Inferior parietal cortex (tissue), 1 donor: ENCODE measurements at regions not wholly inside any gene's neighbourhood (a gene's known extent, or its start where the extent isn't known, plus 50 kb on each side); places are given as distances from the start of the nearest gene placed in this dataset.
"Not testable (repeated sequence)": the region's sequence is repeated elsewhere in the genome, so short reads cannot be mapped to it uniquely, and the experiment has no call there.

Experiments used
- DNase-seq: peaks from one replicate; pipeline ENCODE4 v3.0.0-alpha.2; 2016; ENCODE audit errors: extremely low spot score

DNA sequence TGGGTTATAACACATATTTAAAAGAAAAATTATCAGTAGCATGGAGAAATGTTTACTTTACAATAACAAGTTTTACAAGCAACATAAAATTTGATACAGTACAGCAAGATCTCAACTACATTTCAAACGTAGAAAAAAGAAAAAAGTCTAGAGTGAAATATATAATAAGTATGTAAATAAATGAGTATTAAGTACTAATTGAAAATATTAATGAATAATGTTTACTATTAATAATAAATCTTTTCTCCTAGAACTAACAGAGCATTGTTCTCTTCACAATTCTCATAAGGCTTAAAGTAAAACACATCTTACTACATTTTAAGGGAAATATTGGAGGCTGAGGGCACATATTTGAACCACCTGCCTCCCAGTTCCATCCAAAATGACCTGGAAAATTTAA, 72.1 kb downstream of the TMEM212 start:
- DNase-seq, result no peak

DNA sequence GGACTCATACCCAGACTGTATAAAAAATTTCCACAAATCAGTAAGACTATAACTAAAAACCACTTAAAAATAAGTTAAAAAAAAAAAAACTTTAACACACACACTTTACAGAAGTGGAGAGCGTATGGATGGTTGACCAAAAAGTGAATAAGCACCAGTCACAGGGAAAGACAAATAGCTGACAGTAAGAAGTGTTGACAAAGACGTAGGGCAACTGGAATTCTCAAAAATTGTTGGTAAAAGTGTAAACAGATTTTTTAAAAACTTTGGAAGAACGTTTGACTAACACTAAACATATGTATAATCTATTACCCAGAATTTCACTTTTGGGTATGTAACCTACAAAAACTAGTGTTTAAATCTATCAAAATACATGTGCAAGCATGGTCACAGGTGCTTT, 73.7 kb downstream of the TMEM212 start:
- no peak for DNase-seq

DNA sequence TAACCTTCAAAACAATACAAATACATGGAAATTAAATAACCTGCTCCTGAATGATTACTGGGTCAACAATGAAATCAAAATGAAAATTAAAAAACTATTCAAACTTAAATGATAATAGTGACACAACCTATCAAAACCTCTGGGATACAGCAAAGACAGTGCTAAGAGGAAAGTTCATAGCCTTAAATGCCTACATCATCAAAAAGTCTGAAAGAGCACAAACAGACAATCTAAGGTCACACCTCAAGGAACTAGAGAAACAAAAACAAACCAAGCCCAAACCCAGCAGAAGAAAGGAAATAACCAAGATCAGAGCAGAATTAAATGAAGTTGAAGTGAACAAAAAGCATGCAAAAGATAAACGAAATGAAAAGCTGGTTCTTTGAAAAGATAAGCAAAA, 79.5 kb downstream of the TMEM212 start:
- DNase-seq, result not testable (repeated sequence)

DNA sequence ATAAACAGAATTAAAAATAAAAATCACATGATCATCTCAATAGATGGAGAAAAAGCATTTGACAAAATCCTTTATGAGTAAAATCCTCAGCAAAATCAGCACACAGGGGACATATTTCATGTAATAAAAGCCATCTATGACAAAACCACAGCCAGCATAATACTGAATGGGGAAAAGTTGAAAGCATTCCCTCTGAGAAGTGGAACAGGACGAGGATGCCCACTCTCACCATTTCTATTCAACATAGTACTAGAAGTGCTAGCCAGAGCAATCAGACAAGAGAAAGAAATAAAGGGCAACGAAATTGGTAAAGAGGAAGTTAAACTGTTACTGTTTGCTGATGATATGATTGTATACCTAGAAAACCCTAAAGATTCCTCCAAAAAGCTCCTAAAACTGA, 80.5 kb downstream of the TMEM212 start:
- DNase-seq, result not testable (repeated sequence)

DNA sequence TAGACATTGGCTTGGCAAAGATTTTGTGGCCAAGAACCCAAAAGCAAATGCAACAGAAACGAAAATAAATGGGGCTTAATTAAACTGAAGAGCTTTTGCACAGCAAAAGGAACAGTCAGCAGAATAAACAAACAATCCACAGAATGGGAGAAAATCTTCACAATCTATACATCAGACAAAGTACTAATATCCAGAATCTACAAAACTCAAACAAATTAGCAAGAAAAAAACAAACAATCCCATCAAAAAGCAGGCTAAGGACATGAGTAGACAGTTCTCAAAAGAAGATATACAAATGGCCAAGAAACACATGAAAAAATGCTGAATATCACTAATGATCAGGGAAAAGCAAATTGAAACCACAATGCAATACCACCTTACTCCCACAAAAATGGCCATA, 81.7 kb downstream of the TMEM212 start:
- not testable (repeated sequence) for DNase-seq

DNA sequence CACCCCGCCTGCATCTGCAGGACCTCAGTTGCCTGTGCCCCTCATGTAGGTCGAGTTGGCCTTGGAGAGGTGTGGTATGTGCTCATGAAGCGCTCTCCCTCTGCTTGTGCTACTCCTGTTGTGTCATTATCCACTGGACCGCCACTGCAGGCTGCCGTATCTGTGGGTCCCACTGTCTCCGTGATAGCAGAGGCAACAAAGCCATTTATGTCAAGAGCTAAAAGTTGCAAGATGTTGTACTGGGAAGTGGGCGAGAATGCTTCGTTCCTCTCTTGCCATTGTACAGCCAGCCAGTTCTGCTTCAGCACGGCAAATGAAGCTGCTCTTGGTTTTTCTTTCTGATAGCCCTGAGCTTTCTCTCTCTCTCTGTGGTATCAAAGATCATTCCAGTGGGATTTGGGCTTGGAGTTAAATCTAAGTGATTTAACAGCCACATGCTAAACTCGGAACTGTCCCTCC, 89.0 kb downstream of the TMEM212 start:
- DNase-seq, result no peak

DNA sequence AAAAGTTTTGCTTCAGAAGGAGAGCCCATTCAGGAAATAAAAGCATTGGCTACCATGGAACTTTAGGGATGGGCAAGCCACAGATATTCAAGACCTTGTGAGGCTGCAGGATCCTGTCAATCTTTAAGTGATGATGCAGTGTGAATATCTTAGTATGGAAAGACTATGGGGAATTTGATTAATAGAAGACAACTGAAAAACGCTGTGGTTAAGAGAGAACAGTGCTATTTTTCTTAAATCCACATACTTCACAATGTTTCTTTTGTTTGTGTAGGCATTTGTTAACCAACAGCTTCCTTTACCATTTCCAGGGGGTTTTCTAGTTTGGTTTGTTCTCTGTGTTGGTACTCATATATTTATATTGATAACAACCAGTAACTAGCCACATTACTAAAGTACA, 90.3 kb downstream of the TMEM212 start:
- no peak for DNase-seq

DNA sequence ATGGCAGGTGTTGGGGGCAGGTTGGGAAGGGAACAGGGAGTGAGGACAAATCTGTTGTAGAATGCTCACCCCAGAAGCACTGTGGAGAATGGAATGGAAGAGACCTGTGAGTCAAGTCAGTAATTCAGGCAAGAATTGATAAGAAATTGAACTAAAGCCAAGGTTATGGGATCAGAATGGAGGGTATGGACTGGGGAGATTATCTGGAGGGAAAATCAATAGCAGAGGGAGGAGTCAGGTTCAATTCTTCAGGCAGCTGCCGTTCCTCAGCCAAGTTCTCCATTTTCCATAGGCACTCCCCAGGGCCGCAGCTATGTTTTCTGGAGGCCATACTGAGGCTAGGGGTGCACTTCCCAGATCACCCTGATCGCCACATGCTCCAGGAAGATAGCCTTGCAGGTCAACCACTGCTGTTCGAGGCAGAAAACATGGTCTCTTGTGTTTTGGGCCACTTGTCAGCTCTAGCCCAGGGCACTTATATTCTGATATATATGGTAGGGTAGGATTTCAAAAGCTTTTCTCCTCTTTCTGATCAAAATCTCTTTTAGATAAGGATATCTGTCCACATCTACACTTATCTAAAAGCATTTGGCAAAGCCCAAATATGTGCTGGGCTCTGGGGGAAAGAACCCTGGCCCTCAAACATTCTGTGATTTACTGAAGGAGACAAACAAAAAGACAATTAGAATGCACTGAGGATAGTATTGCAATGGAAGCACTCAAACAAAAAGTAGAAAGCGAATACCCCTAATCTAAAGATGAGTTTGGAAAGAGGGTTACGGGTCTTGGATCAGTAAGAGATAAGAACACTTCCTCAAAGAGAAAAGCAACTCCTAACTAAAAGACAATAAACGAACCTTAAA, 92.3 kb downstream of the TMEM212 start:
- DNase-seq, result no peak

DNA sequence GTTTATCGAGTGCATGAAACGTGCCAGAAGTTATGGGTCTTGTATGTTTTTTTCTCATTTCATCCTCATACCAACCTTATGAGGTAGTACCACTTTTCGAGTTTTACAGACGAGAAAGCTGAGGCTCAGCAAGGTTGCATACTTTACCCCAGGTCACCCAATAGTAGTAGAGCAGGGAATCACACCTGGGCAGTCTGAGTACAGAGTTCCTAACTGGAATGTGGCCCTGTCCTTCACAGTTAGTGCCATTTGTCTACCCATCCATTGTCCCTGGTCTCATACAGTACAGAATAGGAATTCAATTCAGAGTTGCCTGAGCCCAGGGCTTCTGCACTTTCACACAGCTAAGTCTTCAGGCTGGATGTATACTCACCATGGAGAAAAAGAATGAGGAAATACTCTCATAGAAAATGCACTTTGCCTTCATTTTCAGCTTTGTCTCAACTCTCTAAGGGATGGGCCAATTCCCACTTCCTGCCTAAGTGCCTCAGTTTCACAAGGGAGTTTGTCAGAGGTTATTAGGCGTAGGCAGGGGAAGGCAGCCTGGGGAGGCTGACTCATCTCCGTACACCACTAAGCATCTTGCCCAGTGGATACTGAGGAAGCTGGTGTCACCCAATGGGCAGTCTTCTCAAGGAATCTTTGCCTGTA, 93.2 kb downstream of the TMEM212 start:
- no peak for DNase-seq

DNA sequence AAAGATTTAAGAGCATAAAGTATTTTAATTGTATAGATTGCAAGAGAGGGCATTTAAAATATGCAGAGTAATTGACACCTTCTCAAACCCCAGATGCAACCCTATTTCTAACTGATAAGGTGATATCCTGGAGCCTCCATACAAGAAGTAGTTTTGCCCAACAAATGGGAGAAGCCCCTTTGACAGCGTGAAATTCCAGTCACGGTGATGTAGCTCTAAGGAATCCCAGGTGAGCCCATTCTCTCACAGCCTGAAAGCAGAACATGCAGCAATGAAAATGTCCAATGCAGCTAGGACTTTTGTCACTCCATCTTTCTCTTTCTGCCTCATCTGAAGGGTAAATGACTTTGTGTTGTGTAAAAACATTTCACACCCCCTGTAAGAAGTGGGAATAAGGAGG, 96.4 kb downstream of the TMEM212 start:
- DNase-seq, result no peak

DNA sequence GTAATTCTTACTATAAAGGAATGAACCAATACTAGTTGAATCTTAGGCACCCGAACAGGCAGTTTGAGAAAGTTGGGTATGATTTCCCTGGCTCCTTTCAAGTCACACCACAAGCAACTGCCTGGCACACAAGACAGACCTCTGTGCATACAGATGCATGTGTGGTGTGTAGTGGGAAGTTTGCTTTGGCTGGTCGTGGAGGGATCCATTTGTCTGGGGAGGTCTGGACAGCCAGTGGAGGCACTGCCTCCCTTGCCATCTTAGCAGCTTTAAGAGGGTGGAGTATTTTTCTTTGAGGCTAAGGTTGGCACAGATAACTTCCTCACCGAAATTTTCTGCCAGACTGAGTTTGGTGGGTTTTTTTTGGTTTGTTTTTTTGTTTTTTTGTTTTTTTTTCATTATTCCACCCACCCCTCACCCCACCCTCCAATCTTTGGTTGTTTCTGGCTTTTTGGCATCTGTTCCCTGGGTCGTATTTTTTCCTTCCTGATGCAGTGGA, 97.1 kb downstream of the TMEM212 start:
- DNase-seq, result no peak

DNA sequence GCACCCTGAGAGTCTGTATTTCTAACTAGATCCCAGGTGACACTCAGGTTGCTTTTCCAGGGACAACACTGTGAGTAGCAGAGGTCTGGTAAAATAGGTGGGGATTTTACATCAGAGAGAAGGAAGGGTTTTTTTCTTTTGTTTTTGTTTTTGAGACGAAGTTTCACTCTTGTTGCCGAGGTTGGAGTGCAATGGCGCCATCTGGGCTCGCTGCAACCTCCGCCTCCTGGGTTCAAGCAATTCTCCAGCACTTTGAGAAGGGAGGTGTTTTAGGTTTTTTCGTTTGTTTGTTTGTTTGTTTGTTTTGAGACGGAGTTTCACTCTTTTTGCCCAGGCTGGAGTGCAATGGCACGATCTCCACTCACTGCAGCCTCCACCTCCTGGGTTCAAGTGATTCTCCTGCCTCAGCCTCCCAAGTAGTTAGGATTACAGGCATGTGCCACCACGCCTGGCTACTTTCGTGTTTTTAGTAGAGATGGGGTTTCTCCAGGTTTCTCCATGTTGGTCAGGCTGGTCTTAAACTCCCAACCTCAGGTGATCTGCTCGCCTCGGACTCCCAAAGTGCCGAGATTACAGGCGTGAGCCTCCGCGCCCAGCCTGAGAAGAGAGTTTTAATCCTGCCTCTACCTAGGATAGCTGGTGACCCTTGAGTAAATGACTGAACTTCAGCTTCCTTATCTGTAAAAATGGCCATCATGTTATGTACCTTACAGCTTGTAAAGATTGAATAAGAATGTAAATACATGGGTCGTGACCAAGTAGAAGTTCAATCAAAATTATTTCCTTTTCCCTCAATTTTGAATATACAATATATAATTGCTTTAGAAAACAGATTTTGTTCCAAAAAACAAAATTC, 95.9 kb upstream of the FNDC3B start:
- no peak for DNase-seq

DNA sequence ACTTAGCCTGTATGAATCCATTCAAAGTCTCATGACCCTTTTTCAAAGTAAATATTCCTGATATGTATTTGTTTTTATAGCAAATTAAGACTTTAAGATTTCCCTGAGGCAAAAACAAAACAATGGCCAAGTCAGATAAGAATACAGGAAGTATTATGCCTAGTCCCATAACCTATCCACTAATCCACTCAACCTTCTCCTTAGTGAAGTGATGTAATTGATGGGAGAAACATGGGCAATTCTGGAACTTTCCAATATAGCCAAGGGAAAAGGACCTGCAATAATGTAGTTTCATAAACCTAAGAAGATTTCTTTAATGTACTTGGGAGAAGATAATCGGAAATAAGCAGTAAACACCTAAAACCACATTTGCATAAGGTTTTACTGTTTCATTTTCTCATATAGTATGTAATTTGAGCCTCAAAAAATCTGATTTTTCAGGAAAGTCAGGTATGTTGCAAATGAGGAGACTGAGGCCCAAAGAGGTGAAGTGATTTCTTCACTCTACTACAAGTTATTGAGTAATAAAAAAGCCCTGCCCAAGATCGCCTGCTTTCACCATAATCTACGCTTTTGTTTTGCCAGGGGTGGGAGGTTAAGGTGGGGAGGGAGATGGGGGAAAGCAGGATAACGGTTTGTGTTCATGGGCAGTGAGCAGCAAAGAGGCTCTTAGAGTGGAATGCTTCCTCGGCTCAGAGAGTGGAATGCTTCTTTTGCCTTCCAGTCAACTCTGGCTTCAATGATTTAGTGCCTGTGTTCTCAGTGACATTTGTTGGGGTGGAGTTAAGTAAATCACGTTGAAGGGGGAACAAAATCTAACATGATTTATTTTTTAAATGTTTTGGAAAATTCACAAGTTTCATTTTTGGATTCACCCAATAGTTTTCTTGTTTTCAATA, 95.0 kb upstream of the FNDC3B start:
- no peak for DNase-seq

DNA sequence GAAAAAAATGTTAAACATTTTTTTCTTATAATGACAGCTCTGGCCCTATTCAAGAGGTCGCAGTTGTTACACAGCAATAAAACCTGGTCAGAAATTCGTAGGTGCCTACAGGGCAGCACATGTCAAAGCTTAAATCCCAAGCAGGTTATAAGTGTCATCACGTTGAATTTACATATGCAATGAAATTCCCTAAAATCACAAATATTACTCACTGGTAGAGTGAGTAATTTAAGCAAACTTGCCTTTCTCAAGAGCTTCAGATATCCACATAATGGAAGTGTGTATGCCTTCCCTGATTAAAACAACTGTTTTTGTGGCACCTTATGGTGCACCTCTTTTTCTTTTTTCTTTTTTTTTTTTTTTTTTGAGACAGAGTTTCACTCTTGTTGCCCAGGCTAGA, 90.7 kb upstream of the FNDC3B start:
- no peak for DNase-seq

DNA sequence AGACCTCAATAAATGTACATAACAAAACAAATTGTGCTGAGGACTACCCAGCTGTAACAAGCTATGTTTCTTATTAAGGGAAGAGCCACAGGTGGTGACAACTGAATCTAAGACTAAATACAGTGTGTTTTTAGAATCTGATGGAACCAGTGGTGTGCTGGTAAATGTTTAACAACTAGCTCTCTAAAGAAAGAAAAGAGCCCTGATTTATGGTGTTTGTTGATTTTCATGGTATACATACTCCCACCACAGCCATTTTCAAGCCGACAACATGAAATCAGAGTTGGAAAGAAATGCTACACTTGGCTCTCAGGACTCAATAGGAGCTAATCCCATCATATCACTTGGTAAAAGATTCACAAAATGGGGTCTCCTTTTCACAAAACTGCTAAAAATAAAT, 89.8 kb upstream of the FNDC3B start:
- no peak for DNase-seq

DNA sequence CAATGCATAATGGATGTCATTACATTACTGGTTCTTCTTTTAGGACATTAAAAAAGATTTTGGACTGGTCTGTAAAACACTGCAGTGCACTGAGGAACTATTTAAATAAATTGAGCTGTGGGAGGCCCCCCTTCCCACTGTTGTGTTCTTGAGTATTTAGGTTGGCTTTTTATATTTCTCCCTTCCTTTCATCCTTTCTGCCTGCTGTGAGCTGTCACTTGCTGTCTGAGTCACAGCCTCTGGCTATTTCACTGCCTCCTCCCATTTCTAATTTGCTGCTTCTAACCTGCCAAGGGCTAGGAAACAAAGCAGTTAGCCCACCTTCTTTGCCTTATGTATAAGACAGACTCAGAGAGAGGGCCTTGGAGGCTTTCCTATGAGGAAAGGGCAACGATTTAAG, 89.0 kb upstream of the FNDC3B start:
- DNase-seq, result no peak

DNA sequence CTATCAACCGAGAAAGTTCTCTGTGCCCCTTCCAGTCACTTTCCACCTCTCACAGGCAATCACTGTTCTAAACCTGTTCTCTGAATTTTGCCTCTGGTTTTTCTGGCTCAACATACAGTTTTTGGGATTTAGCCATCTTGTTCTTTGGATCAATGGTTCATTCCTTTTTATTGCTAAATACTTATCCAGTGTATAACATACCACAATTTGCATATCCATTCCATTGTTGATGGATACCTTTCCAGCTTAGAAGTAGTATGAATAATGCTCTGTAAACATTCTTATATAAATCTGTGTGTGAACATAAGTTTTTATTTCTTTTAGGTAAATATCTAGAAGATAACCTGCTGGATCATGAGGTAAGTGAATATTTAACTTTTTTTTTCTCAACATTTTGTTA, 87.8 kb upstream of the FNDC3B start:
- no peak for DNase-seq

DNA sequence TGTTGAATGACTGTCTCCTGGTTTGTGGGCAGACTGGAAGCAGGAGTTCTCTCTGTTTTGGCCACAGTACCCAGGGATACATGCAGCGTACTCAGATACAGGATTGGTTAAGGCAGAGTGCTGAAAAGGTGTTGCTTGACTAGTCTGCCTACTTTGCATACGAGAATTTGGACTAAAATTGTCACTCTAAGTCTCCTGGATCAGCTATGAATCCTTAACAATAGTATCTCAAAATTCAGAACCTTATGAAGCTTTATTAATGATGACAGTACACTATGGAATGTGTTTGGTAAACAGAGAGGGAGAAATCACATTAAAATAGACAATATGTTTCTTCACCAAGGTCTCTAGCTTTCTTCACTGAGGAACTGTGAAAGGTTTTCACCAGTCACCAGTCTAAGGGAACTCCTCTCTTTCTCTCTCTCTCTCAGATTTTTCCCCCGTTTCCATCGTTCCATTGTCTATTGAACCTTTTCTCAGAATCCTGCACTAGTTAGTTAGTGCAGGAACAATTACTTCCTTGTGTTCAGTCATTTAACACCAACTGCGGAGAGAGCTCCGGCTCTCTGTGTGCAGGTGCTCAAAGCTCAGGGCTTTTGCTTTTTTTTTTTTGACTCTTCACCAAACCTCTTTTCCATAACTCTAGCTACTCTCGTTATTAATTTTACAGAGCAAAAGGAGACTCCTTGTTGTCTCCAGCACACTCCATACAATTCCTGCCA, 85.9 kb upstream of the FNDC3B start:
- no peak for DNase-seq

DNA sequence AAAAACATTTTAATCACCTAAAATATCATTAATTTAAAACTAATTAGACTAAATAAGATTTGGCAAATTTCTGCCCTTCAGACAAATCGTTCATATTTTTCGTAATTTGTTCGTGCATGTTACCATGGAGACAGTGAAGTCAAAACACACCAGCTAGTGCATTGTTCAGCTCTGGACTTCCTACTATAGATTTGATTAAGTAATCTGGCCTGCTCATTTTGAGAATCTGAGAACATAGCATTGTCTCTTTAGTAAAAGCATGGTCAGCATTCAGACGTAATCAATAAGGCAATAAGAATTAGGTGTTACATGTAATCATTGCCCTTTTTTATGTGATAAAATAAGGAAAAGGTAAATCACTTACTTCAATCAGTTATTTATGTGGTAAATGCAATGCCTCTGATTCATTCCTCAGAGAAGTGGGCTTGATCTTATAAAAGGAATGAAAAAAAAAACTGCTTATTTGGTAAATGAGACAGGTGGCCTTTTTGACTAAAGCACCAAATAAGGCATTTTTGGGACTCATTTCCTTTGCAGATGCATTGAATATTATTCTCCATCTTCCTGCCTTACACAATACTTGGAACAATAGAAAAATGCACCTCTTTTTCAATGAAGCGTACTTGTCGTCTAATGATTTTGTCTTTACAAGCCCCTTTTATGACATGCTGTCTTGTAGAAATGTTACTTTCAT, 84.5 kb upstream of the FNDC3B start:
- DNase-seq, result no peak

DNA sequence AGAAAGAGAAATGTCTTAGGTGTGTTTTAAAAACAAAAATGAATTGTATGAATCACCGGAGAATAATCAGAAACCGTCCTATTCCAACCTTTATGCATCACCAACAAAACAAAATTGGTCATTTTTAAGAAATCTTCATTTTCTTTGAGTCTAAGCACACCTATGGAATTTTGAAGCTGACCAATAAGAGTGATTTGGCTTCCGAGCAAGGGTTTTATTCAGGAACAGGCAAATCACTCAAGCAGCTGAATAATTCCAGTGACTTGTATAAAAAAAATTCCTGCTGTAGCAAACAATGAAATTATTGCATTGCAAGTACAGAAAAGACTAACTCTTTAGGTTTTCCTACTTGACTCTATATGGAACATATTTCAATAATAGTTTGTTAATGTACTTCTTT, 83.8 kb upstream of the FNDC3B start:
- no peak for DNase-seq
